BLaER1 (cell line): ENCODE measurements at regions not wholly inside any gene's neighbourhood (a gene's known extent, or its start where the extent isn't known, plus 50 kb on each side); places are given as distances from the start of the nearest gene placed in this dataset.

Experiments
- H3K27ac ChIP-seq: shearing (Covaris generic); formaldehyde crosslinking; 2 replicates; pipeline ENCODE4 v1.8.1; 2022
- H3K27me3 ChIP-seq: shearing (Covaris generic); formaldehyde crosslinking; 2 replicates; pipeline ENCODE4 v1.8.1; 2022
- H3K36me3 ChIP-seq: shearing (Covaris generic); formaldehyde crosslinking; 2 replicates; pipeline ENCODE4 v1.8.1; 2022
- H3K4me1 ChIP-seq: shearing (Covaris generic); formaldehyde crosslinking; 2 replicates; pipeline ENCODE4 v1.8.1; 2022
- H3K4me2 ChIP-seq: shearing (Covaris generic); formaldehyde crosslinking; 2 replicates; pipeline ENCODE4 v1.8.1; 2022
- H3K4me3 ChIP-seq: shearing (Covaris generic); formaldehyde crosslinking; 2 replicates; pipeline ENCODE4 v1.8.1; 2022
- H3K9ac ChIP-seq: shearing (Covaris generic); formaldehyde crosslinking; 2 replicates; pipeline ENCODE4 v1.8.1; 2022
- H3K9me3 ChIP-seq: shearing (Covaris generic); formaldehyde crosslinking; 2 replicates; pipeline ENCODE4 v1.8.1; 2022
- H4K20me1 ChIP-seq: shearing (Covaris generic); formaldehyde crosslinking; 2 replicates; pipeline ENCODE4 v1.8.1; 2022
- Cebpa-rat ChIP-seq: shearing (Covaris generic); IDR thresholded peaks from 2 replicates; pipeline ENCODE4 v1.8.1; 2022

GRCh38 chr4:55752810-55753209, 66.8 kb upstream of the EXOC1L start:
- Histone ChIP-seq H3K9ac (no peak overlapping the region), H3K4me1 (peaks cover 4% of the 10 kb centered on the region; the same call in 1 of the 2 replicates), H3K36me3 (no peaks in the 10 kb centered on the region), H3K9me3 (no peaks in the 10 kb centered on the region), H3K4me2 (no peak overlapping the region), H3K27me3 (no peaks in the 10 kb centered on the region), H3K4me3 (no peak overlapping the region), H4K20me1 (no peaks in the 10 kb centered on the region), H3K27ac (no peak overlapping the region)
- no peak for TF ChIP-seq Cebpa-rat

- Histone ChIP-seq H3K27me3 (no peaks in the 10 kb centered on the region), H3K9ac (no peak overlapping the region), H3K27ac (no peak overlapping the region), H3K9me3 (no peaks in the 10 kb centered on the region), H3K36me3 (no peaks in the 10 kb centered on the region), H3K4me2 (no peak overlapping the region), H3K4me1 (peaks cover 15% of the 10 kb centered on the region), H3K4me3 (no peak overlapping the region), H4K20me1 (no peaks in the 10 kb centered on the region)
- TF ChIP-seq Cebpa-rat, result no peak
Observed at GRCh38 chr4:55753856-55754255, 65.7 kb upstream of the EXOC1L start.

- Histone ChIP-seq H3K36me3 (no peaks in the 10 kb centered on the region), H3K27ac (no peak overlapping the region), H3K4me3 (no peak overlapping the region), H3K27me3 (no peaks in the 10 kb centered on the region), H3K9me3 (no peaks in the 10 kb centered on the region), H4K20me1 (no peaks in the 10 kb centered on the region), H3K4me2 (no peak overlapping the region), H3K4me1 (peaks cover 18% of the 10 kb centered on the region), H3K9ac (no peak overlapping the region)
- no peak for TF ChIP-seq Cebpa-rat
Observed at GRCh38 chr4:55754754-55755350, 64.7 kb upstream of the EXOC1L start.

- no peak overlapping the region for H3K4me2 ChIP-seq
- no peaks in the 10 kb centered on the region for H3K27me3 ChIP-seq
- H4K20me1 ChIP-seq, result no peaks in the 10 kb centered on the region
- H3K4me3 ChIP-seq, result no peak overlapping the region
- H3K4me1 ChIP-seq, result peaks cover 18% of the 10 kb centered on the region
- H3K9ac ChIP-seq, result no peak overlapping the region
- no peaks in the 10 kb centered on the region for H3K36me3 ChIP-seq
- TF ChIP-seq Cebpa-rat, result no peak
- H3K27ac ChIP-seq, result no peak overlapping the region
- H3K9me3 ChIP-seq, result no peaks in the 10 kb centered on the region
Observed at GRCh38 chr4:55756208-55756607, 63.4 kb upstream of the EXOC1L start.

GRCh38 chr4:55757356-55757952, 62.1 kb upstream of the EXOC1L start:
- no peaks in the 10 kb centered on the region for H3K9me3 ChIP-seq
- no peak overlapping the region; the same call in 1 of the 2 replicates for H3K27ac ChIP-seq
- H3K36me3 ChIP-seq, result no peaks in the 10 kb centered on the region
- no peak overlapping the region for H3K4me3 ChIP-seq
- H3K4me2 ChIP-seq, result no peak overlapping the region
- no peak for TF ChIP-seq Cebpa-rat
- no peaks in the 10 kb centered on the region for H3K27me3 ChIP-seq
- no peaks in the 10 kb centered on the region for H4K20me1 ChIP-seq
- H3K9ac ChIP-seq, result no peak overlapping the region
- peaks cover 18% of the 10 kb centered on the region for H3K4me1 ChIP-seq

- Histone ChIP-seq H3K36me3 (no peaks in the 10 kb centered on the region), H4K20me1 (no peaks in the 10 kb centered on the region), H3K9ac (peak overlapping the region; percentile 7; the same call in 1 of the 2 replicates), H3K4me3 (no peak overlapping the region), H3K4me2 (peak overlapping the region; percentile 50; the same call in 1 of the 2 replicates), H3K27me3 (no peaks in the 10 kb centered on the region), H3K4me1 (peaks cover 18% of the 10 kb centered on the region), H3K27ac (peak overlapping the region; percentile 60), H3K9me3 (no peaks in the 10 kb centered on the region)
- no peak for TF ChIP-seq Cebpa-rat
Observed at GRCh38 chr4:55758066-55758465, 61.5 kb upstream of the EXOC1L start.

- peak overlapping the region; percentile 7; the same call in 1 of the 2 replicates for H3K9ac ChIP-seq
Observed at GRCh38 chr4:55758570-55758969, 61.0 kb upstream of the EXOC1L start.

GRCh38 chr4:55762819-55763218, 56.8 kb upstream of the EXOC1L start:
- Histone ChIP-seq H4K20me1 (no peaks in the 10 kb centered on the region), H3K4me2 (no peak overlapping the region), H3K27me3 (no peaks in the 10 kb centered on the region), H3K4me1 (peaks cover 13% of the 10 kb centered on the region), H3K36me3 (no peaks in the 10 kb centered on the region), H3K9ac (no peak overlapping the region), H3K9me3 (no peaks in the 10 kb centered on the region), H3K27ac (no peak overlapping the region), H3K4me3 (no peak overlapping the region)
- TF ChIP-seq Cebpa-rat, result no peak

More at GRCh38 chr4:55758570-55758969, 61.0 kb upstream of the EXOC1L start:
- Histone ChIP-seq H3K27me3 (no peaks in the 10 kb centered on the region), H3K4me3 (no peak overlapping the region), H3K4me2 (peak overlapping the region; percentile 50), H3K9me3 (no peaks in the 10 kb centered on the region), H4K20me1 (no peaks in the 10 kb centered on the region), H3K36me3 (no peaks in the 10 kb centered on the region), H3K27ac (peak overlapping the region; percentile 60), H3K4me1 (peaks cover 18% of the 10 kb centered on the region)
- no peak for TF ChIP-seq Cebpa-rat

GRCh38 chr4:55763996-55764395, 55.6 kb upstream of the EXOC1L start:
- Histone ChIP-seq H3K4me1 (peaks cover 2% of the 10 kb centered on the region; the same call in 1 of the 2 replicates), H4K20me1 (no peaks in the 10 kb centered on the region), H3K27ac (no peak overlapping the region), H3K27me3 (no peaks in the 10 kb centered on the region), H3K4me2 (no peak overlapping the region), H3K9ac (no peak overlapping the region), H3K36me3 (no peaks in the 10 kb centered on the region), H3K9me3 (no peaks in the 10 kb centered on the region), H3K4me3 (no peak overlapping the region)
- TF ChIP-seq Cebpa-rat, result no peak

- Histone ChIP-seq H3K9ac (no peak overlapping the region), H3K9me3 (no peaks in the 10 kb centered on the region), H3K4me1 (no peaks in the 10 kb centered on the region), H3K4me3 (no peak overlapping the region), H3K36me3 (no peaks in the 10 kb centered on the region), H3K27ac (no peak overlapping the region), H3K27me3 (no peaks in the 10 kb centered on the region), H4K20me1 (no peaks in the 10 kb centered on the region), H3K4me2 (no peak overlapping the region)
- TF ChIP-seq Cebpa-rat, result no peak
Observed at GRCh38 chr4:55765070-55765469, 54.5 kb upstream of the EXOC1L start.
